Activated CD8-positive, alpha-beta memory T cell treated with anti-CD3 and anti-CD28 coated beads for 1 hour (primary cell): ENCODE measurements at regions not wholly inside any gene's neighbourhood (a gene's known extent, or its start where the extent isn't known, plus 50 kb on each side); places are given as distances from the start of the nearest gene placed in this dataset.

Experiments
- DNase-seq, 2 donors: peaks; one replicate each; pipeline ENCODE4 v3.0.0-alpha.2; 2020; ENCODE audit warnings: low read depth in 1 of 2; ENCODE audit errors: extremely low read depth in 1 of 2

GRCh38 chr15:52923626-52924025 is 133.5 kb upstream of the ONECUT1 start:
- no peak for DNase-seq

DNA sequence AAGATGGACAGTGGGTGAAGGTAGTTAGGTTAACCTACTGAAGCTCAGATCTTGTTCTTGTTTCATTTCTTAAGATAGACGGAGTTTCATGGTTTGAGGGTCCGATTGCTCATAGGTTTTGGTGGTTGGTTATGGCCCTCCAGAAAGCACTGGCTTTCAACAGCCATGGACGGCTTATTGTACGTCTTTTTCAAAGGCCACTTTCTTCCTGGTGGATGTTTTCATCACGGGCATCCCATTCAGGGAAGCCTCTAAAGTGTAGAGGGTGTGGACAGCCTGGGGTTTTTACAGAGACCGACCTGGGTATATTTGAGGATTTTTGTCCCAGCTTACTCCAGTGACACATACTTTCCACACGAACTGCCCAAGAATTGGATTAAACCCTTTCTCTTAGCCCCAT is 132.7 kb upstream of the ONECUT1 start:
- DNase-seq: no peak

DNA sequence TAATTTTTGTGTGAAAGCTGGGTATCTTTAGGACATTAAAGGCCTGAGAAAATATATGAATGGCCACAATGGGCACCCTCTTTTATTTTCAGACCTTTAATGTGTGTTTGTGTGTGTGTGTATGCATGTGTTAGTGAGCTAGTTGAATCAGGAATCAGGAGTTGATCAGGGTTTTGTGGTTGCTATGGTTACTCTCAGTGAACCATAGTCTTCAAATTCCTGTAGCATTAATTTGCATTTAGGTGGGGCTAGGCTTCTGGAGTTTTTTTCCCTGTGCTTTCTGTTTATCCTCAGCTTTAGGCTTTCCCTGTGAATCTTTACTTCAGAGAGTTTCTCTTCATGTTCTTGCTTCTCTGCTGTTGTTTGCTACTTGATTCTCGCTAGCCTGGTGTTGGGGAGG is 122.0 kb upstream of the ONECUT1 start:
- no peak for DNase-seq

DNA sequence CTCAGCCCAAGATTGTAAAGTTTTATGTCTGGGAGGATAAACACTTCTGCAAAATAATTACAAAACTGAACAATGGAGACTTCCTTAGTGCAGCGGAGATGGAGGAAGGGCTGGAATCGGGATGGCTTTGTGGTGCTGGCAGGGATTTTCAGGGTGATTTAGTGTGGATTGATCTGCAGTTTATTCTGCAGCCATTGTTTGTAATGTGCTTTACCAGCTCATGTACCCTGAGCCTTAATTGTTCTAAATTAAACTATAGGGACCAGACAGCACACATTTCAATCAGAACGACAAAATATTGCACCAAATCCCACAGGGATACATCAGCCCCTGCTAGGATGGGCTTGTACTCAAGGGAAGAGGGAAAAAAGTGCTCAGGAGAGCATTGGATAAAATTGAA is 103.2 kb upstream of the ONECUT1 start:
- DNase-seq: no peak

DNA sequence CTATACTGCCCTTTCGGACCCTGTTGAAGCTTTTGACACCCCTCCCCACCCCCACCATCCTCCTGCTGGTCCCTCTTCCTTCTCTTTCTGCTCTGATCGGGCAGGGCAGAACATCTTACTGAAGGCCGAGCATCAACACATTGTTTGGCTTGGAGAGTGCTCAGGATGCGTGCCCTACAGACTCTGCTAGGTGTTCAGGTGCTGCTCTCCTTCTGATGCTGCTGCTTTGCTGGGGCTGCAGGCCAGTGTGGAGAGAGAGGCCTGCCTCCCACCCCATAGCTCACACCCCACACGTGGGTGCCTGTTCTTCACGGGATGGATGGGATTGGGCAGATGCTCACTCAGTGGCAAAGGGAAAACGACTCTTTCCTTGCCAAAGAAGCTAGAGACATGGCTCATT is 89.8 kb upstream of the ONECUT1 start:
- DNase-seq: no peak

GRCh38 chr15:52879145-52879544 is 89.0 kb upstream of the ONECUT1 start:
- no peak for DNase-seq

DNA sequence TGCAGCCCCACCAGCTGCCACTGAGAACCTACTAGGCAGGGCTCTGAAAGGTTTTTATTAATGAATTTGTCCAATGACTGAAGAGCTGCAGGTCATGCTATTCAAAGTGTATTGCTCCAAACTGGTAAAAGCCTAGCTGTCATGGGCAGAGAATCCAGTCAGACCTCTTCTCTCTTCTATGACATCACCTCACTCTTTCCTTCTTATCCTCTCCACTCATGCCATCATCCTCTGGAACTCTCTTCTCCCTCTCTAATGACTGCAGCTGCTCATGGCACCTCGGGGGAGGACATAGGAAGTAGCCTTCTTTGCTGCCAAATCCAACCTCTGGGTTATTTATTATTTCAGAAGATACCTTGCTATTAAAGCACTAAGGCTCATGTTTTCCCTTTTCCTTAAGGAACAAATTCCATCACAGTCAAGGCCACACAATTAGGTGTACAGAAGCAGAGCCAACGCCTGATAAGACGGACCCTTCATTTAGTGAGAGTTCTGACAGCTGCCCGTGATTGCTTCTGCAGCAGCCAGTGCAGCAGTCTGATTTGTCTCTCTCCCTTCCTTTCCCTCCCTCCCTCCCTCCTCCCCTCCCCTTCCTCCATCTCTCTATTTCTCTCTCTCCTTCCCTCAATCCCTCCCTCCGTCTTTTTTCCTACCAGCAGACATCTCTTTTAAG is 87.0 kb upstream of the ONECUT1 start:
- DNase-seq: no peak

GRCh38 chr15:52872036-52872818 is 82.1 kb upstream of the ONECUT1 start:
- no peak for DNase-seq

- DNase-seq: no peak
Observed at GRCh38 chr15:52870015-52870414, 79.9 kb upstream of the ONECUT1 start.

DNA sequence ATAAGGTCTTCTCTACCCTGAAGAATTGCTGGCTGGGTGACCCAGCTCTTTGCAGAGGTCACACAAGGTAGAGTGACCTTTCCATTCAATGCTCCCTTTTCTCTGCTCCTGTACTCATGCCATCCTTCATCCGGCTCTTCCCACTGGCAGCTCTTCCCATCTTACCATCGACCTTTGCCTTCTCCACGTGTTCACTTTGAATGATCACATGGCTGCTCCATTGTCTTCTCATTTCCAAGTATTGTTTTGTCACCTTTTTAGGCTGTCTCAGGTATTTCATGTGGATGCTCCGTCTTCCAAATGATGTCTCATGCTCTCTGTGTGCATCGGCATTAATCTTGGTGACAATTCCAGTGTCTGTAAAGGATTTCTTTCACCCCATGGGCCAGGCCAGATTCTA is 76.6 kb upstream of the ONECUT1 start:
- no peak for DNase-seq

GRCh38 chr15:52862677-52863076 is 72.5 kb upstream of the ONECUT1 start:
- DNase-seq: no peak

DNA sequence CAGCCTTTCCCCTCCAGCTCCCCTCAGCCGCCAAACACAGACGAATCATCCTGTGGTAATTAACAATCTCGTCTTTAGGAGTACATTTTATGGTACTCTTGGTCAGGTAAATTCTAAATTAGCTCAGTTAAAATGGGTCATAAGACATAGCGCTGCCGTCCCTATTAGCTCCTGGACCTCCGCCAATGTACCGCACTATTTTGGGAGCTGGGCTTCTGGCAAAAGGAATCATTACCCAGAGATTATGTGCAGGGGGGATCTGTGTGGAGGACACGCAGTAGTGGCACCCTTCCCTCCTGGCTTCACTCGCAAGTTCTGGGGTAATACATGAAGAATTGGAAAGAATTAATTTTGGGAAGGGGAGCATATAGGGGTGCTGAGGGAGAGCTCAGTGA is 68.6 kb upstream of the ONECUT1 start:
- DNase-seq: no peak

DNA sequence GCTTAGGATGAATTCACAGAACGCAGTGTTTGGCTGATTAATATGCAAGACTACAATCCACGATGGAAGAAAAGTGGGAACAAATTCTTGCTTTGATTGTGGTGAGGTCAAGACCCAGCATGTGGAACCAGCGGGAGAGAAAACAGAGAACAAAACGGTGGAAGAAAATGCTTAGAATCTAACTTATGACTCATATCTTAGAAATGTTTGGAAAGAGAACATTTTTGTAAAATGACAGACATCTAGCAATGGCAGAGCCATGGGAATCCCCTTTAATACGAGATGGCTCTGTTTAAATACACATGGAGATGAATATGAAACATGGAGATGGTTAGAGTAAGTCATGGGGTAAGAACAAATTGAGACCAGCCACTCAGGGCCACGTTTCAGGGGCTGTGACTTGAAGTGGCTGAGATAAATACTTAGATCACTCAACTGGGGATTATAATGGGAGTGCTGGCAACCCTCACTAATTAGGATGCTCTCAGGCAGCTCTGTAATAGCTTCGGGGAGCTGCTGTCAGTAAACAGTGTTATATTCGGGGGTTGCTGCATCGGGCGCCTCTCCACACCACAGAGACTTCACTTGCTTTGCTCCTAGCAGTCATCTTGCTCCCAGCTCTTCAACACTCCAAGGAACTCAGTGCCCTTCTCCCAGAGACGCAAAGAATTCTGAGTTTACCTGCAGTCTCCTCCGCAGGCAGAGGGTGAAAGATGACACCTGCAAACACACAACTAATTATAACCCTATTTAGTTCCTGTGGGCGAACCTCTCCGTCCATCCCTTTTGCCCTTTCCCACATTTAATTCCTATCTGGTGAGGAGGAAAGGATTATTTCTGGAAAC is 68.0 kb upstream of the ONECUT1 start:
- no peak for DNase-seq

DNA sequence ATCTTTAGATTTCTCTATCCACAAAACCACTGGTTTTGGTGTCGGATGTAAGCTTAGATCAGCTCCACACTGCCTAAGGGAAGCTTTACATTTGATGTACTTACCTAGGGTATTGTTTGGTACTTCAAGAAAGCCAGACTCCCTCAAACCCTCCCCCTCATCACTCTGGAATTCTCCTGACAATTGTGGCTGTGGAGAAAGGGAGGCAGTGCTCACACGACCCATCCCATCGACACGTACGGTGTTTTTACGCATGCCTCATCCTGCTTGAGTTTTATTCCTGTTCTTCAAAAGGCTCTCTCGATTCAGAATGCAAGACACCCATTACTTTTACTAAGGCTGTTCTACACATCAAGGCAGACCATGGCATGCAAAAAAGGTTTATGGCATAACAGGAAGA is 67.3 kb upstream of the ONECUT1 start:
- DNase-seq: no peak

- DNase-seq: no peak
Observed at GRCh38 chr15:52856286-52856685, 66.2 kb upstream of the ONECUT1 start.

DNA sequence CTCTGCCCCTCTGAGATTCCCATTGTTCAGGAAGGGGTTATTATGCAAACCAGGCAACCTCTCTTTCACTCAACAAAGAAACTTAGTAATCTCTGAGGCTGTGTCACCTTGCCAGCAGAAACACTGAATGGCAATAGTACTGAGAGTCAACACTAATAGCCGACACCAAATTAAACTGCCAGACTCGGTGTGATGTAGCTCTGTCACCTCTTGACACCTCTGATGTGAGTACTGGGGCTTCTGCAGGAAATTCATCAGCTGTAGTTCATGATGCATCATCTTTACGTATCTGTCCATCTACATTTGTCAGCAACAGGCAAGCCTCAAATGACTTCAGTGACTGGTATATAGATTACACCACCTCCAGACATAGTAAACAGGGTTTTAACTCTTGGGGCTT is 65.0 kb upstream of the ONECUT1 start:
- no peak for DNase-seq

DNA sequence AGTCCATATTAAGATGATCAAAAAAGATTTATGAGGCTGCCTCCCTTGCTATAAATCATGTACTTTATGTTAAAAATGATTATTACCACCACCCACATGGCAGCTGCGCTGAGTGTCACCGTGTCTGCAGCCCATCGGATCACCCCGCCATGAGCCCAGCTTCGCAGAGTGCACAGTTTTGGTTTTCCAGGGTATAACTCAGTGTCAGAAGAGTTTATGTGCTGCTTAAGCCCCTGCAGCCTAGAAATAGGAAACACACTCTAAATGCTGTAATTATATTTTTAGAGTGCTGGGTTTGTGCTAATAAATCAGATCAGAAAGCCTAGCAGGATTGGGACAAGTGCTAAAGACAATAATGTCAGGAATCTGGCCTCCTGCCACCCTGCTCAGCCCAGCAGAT is 54.7 kb upstream of the ONECUT1 start:
- no peak for DNase-seq
